ENCODE measurements at regions not wholly inside any gene's neighbourhood (a gene's known extent, or its start where the extent isn't known, plus 50 kb on each side); places are given as distances from the start of the nearest gene placed in this dataset.
"Not testable (repeated sequence)": the region's sequence is repeated elsewhere in the genome, so short reads cannot be mapped to it uniquely, and the experiment has no call there.

- Histone ChIP-seq H3K27me3 (ENCODE audit: insufficient read depth, low read length, poor library complexity, severe bottlenecking) (no peaks in the 10 kb centered on the region), H4K20me1 (ENCODE audit: insufficient read depth, low read length, poor library complexity, severe bottlenecking) (no peaks in the 10 kb centered on the region), H3F3A (ENCODE audit: low read depth) (no peaks in the 10 kb centered on the region), H3K4me2 (ENCODE audit: low read depth, low read length, poor library complexity, severe bottlenecking) (no peak overlapping the region), H3K9me3 (ENCODE audit: insufficient read depth, low read depth, low read length) (no peaks in the 10 kb centered on the region), H3K9me2 (replicated peaks; ENCODE audit: low read depth, low read length) (no peaks in the 10 kb centered on the region), H3K9ac (ENCODE audit: low read depth, low read length, poor library complexity, severe bottlenecking) (no peak overlapping the region), H3K36me3 (ENCODE audit: insufficient read depth, low read length) (no peaks in the 10 kb centered on the region), H3K4me1 (ENCODE audit: insufficient read depth, low read length, poor library complexity, severe bottlenecking) (no peaks in the 10 kb centered on the region), H3K79me2 (ENCODE audit: insufficient read depth, low read length) (no peaks in the 10 kb centered on the region), H3K4me3 (ENCODE audit: low read length, poor library complexity, severe bottlenecking) (no peak overlapping the region), H2AFZ (ENCODE audit: low read length) (no peak overlapping the region)
- no peak for TF ChIP-seq CTCF (conservative IDR thresholded peaks at IDR 0.05; ENCODE audit: low read length)
- TF ChIP-seq EZH2phosphoT487 (IDR thresholded peaks at IDR 0.05; ENCODE audit: borderline replicate concordance), result no peak
These were observed 100.3 kb downstream of the SEC16B start for GRCh38 chr1:177869586-177869985.

- not testable (repeated sequence) for H3K4me2 ChIP-seq (ENCODE audit: low read depth, low read length, poor library complexity, severe bottlenecking); H3K9ac ChIP-seq (ENCODE audit: low read depth, low read length, poor library complexity, severe bottlenecking); H3F3A ChIP-seq (ENCODE audit: low read depth); H3K4me1 ChIP-seq (ENCODE audit: insufficient read depth, low read length, poor library complexity, severe bottlenecking); H3K9me3 ChIP-seq (ENCODE audit: insufficient read depth, low read depth, low read length); H4K20me1 ChIP-seq (ENCODE audit: insufficient read depth, low read length, poor library complexity, severe bottlenecking); H3K9me2 ChIP-seq (replicated peaks; ENCODE audit: low read depth, low read length); H3K4me3 ChIP-seq (ENCODE audit: low read length, poor library complexity, severe bottlenecking); H2AFZ ChIP-seq (ENCODE audit: low read length); H3K79me2 ChIP-seq (ENCODE audit: insufficient read depth, low read length); H3K36me3 ChIP-seq (ENCODE audit: insufficient read depth, low read length); H3K27me3 ChIP-seq (ENCODE audit: insufficient read depth, low read length, poor library complexity, severe bottlenecking)
These were observed 100.8 kb downstream of the SEC16B start for GRCh38 chr1:177869011-177869410.

- TF ChIP-seq CTCF (conservative IDR thresholded peaks at IDR 0.05; ENCODE audit: low read length) (no peak), EZH2phosphoT487 (IDR thresholded peaks at IDR 0.05; ENCODE audit: borderline replicate concordance) (no peak)
- no peaks in the 10 kb centered on the region for H3K79me2 ChIP-seq (ENCODE audit: insufficient read depth, low read length)
- H3K4me3 ChIP-seq (ENCODE audit: low read length, poor library complexity, severe bottlenecking), result no peak overlapping the region
- no peak overlapping the region for H2AFZ ChIP-seq (ENCODE audit: low read length)
- H3K4me2 ChIP-seq (ENCODE audit: low read depth, low read length, poor library complexity, severe bottlenecking), result no peak overlapping the region
- no peaks in the 10 kb centered on the region for H3K4me1 ChIP-seq (ENCODE audit: insufficient read depth, low read length, poor library complexity, severe bottlenecking)
- no peaks in the 10 kb centered on the region for H3K36me3 ChIP-seq (ENCODE audit: insufficient read depth, low read length)
- no peaks in the 10 kb centered on the region for H3K9me3 ChIP-seq (ENCODE audit: insufficient read depth, low read depth, low read length)
- no peaks in the 10 kb centered on the region for H3K27me3 ChIP-seq (ENCODE audit: insufficient read depth, low read length, poor library complexity, severe bottlenecking)
- H3F3A ChIP-seq (ENCODE audit: low read depth), result no peaks in the 10 kb centered on the region
- H3K9me2 ChIP-seq (replicated peaks; ENCODE audit: low read depth, low read length), result no peaks in the 10 kb centered on the region
- no peaks in the 10 kb centered on the region for H4K20me1 ChIP-seq (ENCODE audit: insufficient read depth, low read length, poor library complexity, severe bottlenecking)
- H3K9ac ChIP-seq (ENCODE audit: low read depth, low read length, poor library complexity, severe bottlenecking), result no peak overlapping the region
These were observed 104.1 kb downstream of the SEC16B start for GRCh38 chr1:177865807-177866206.

- H3K9me2 ChIP-seq (replicated peaks; ENCODE audit: low read depth, low read length), result no peaks in the 10 kb centered on the region
- H3K27me3 ChIP-seq (ENCODE audit: insufficient read depth, low read length, poor library complexity, severe bottlenecking), result no peaks in the 10 kb centered on the region
- no peaks in the 10 kb centered on the region for H3K9me3 ChIP-seq (ENCODE audit: insufficient read depth, low read depth, low read length)
- H3K4me2 ChIP-seq (ENCODE audit: low read depth, low read length, poor library complexity, severe bottlenecking), result no peak overlapping the region
- H2AFZ ChIP-seq (ENCODE audit: low read length), result no peak overlapping the region
- no peaks in the 10 kb centered on the region for H3K4me1 ChIP-seq (ENCODE audit: insufficient read depth, low read length, poor library complexity, severe bottlenecking)
- no peaks in the 10 kb centered on the region for H4K20me1 ChIP-seq (ENCODE audit: insufficient read depth, low read length, poor library complexity, severe bottlenecking)
- H3K36me3 ChIP-seq (ENCODE audit: insufficient read depth, low read length), result no peaks in the 10 kb centered on the region
- TF ChIP-seq EZH2phosphoT487 (IDR thresholded peaks at IDR 0.05; ENCODE audit: borderline replicate concordance) (no peak), CTCF (conservative IDR thresholded peaks at IDR 0.05; ENCODE audit: low read length) (no peak)
- no peak overlapping the region for H3K9ac ChIP-seq (ENCODE audit: low read depth, low read length, poor library complexity, severe bottlenecking)
- no peak overlapping the region for H3K4me3 ChIP-seq (ENCODE audit: low read length, poor library complexity, severe bottlenecking)
- no peaks in the 10 kb centered on the region for H3F3A ChIP-seq (ENCODE audit: low read depth)
- H3K79me2 ChIP-seq (ENCODE audit: insufficient read depth, low read length), result no peaks in the 10 kb centered on the region
These were observed 105.1 kb downstream of the SEC16B start for GRCh38 chr1:177864538-177865305.
